ENCODE measurements at regions not wholly inside any gene's neighbourhood (a gene's known extent, or its start where the extent isn't known, plus 50 kb on each side); places are given as distances from the start of the nearest gene placed in this dataset.

- no peak for TF ChIP-seq POLR2A (IDR thresholded peaks at IDR 0.05)
- peak; percentile 88 to 96 (median 92) for TF ChIP-seq CTCF (IDR thresholded peaks at IDR 0.05)
Observed at GRCh38 chr20:4592316-4593148, 93.7 kb upstream of the PRNP start.
